ENCODE measurements at regions not wholly inside any gene's neighbourhood (a gene's known extent, or its start where the extent isn't known, plus 50 kb on each side); places are given as distances from the start of the nearest gene placed in this dataset.

DNA sequence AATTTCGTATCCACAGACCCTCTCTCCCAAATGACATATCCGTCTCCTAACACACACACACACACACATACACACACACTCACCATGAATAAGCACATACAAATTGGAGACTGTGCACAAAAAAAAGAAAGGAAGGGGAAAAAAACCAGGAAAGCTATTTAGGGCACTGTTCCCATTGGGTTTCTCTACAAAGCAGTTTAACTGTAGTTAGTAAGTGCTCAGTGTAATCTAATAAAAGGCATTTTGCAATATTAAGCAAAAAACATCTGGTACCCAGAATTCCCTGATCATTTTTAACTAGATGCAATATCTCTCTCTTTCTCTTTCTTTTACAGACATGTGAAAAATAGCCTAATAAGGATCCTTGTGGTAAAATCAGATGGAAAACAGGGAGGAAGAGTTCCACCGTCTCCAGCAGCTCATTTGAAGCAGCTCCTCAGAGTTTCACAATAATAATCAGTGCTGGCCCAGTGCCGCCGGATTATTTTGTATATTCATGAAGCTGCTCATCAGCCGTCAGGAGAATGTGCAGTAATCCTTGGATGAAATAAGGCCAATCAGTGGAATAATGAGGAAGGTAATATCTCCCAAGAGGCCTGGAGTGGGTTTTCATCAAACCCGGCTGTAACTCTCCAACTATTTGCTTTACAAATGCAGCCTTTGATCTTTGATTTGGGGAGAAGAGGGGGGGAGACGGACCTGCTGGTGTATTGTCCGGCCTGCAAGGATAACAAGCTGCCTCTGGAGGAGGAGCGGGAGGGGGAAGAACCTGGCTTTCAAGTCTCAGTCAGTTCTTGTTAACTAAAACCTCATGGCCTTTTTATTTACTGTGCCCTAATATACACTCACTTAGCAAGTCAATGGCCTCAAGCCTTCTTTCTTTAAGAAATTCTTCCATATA is 227.6 kb upstream of the SMIM21 start:
- DNase-seq, result no peak

DNA sequence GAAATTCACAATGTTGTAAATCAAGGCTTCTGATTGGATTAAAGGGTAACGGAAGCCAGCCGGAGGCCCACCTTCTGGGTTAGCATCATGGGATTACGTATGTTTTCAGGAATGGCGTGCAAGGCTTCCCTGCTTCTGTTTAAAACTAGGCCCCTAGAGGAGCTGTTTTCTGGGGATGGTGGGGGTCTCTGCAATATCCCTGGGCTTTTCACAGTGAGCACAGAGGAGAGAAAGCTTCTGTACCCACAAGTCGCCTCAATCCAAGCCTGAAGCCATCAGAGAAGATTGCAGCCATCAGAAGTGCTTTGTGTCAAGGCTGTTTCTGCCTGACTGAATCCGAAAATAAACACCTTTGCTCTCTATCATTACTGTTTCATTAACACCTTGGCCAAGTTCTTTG is 226.9 kb upstream of the SMIM21 start:
- no peak for DNase-seq

DNA sequence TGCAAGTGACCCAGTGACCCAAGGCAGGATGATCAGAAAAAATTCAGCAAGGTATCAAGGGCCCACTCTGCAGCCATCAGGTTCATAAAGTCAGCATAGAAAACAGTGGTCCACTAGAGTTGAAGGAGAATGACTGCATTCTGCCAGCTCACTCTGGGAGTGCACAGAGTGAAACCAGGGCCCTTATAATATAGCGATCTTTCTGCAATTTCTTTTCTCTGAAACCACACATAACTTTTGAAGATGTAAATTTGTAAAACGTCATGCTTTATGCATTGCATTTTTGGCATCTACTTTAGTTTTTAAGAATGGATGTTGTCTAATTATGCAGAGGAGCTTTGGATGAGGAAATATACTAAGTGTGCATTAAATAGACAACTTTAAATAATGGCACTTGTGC is 225.0 kb upstream of the SMIM21 start:
- no peak for DNase-seq

DNA sequence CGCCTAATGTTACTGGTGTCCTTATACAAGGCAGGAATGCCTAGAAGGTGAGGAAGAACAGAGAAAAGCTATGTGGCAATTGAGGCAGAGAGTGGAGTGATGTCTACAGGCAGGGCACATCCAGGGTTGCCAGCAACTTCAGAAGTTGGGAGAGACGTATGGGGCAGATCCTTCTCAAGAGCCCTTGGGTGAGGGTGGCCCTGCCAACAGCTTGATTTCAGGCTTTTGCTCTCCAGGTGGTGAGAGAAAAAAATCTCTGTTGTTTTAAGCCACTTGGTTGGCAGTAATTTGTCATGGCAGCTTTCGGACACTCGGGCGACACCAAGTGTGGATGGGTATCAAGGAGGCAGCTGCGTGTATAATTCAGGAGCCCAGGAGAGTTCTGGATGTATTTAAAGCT is 217.4 kb upstream of the SMIM21 start:
- no peak for DNase-seq

DNA sequence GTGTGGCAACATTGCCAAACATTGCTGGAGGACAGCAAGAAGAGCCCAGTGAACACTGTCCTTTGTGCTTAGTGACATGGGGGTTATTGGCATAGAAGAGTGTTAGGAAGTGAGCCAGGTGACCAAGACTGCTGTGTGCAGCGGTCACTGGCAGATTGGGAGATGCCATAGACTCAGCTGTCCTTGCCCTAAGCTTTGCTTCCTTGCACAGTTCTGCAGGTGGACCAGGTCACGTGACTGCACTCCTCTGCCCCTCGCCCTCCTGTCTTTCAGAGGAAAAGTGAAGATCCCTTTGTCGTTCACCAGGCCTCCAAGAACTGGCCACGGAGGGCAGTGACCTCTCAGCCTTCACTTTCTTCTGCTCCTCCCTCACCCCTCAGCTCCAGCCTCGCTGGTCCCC is 215.6 kb upstream of the SMIM21 start:
- DNase-seq, result no peak

DNA sequence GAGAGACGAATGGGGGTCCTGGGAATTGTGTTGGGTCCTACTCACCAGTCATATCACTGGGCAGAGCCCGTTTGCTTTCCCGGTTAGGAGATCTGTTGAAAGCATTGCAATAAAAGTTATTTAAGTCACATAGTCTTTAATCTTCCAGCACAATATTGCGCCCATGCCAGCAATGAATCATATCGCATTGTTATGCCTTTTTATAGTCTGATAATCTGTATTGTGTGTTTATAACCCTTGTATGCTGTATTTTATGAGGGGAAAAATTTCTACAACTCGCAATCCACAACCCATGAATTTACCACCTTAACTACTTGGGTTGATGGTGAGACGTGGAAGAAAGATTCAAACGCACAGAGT is 211.9 kb upstream of the SMIM21 start:
- no peak for DNase-seq

DNA sequence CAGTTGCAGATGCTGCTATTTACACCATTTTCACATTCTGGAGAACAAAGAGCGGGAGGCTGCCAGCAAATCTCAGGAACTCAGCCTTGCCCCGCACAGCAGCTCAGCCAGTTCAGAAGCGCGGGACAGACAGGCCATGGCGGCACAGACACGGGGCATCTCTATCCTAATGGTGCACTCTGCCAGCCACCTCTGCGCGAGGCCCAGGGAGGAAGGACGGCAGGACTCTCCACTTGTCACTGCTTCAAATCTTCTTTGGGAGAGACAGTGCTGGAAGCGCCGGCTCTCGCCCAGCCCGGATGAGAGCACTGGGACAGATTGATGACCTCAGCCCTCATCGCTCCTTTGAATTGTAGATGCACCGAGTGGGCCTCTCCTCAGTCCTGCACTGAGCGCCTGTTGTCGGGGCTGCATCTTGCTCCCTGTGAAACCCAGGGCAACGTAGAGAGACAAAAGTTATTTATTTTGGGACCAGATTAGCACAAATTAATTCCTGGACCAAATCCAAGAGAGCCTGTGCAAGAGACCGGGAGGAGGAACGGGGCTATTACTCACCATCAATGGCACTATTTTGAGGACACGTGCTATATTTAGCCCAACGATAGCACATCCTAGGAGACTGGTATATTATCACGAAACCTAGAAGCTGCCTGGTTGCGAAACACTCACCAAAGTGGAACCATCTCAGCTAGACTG is 211.4 kb upstream of the SMIM21 start:
- DNase-seq, result no peak

DNA sequence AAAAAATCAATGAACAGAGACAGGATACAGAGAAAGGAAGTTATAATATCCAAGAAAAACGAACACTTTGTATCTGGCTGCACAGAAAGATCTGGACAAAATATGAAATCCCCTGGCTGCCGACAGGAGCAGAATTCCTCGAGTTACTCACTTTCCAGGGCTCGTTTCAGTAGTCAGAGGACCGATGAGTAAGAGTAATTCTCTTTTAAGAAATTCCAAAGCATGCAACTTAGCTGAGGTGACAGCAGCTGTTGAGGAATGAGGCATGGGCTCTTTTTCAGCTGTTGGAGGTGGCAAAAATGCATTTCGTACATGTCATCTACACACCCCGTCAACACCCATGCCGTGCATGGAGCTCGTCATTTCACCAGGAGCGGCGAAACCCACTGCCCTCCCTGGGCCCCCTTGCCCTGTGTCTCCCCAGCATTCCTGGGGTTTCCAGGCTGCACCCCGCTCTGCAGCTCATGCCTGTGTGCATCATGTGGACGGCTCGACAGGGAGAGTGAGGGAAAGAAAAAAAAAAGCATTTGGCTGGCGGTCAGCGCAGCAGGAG is 210.8 kb upstream of the SMIM21 start:
- no peak for DNase-seq

DNA sequence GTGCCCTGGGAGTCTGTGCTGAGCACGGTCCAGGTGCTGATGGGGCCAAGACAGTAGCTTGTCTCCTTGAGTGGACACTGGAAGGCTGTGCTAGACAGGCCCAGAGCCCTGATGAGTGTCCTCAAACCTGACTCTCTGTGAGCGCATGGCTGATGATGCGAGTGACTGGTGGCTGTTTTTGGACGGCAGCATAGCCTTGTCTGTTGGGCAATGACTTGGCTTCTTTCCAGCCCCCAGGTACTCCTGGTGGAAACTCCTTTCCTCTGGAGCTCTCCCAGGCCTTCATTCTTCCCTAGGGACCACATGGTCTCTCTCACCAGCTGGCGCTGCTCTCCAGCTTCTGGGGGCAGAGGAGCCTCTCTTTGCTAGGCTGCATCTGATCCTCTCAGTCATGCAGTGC is 207.6 kb upstream of the SMIM21 start:
- no peak for DNase-seq

DNA sequence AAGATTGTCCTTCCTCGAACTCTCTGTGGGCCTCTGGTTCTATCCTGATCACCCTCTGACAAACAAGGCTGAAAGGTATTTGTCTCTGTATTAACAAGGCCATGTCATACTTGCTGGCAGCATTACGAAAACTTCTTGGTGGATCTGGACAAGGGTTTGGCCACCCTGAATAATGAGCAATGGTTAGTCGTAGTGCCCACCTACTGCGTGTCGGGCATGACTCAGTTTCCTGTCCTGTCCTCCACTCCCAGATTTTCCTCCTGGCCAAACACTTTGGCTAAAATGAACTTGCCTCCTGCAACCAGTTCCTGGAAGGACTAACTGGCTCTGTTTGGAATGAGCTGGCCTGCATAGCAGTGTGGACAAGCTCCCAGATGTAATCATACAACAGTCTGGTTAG is 198.5 kb upstream of the SMIM21 start:
- no peak for DNase-seq

DNA sequence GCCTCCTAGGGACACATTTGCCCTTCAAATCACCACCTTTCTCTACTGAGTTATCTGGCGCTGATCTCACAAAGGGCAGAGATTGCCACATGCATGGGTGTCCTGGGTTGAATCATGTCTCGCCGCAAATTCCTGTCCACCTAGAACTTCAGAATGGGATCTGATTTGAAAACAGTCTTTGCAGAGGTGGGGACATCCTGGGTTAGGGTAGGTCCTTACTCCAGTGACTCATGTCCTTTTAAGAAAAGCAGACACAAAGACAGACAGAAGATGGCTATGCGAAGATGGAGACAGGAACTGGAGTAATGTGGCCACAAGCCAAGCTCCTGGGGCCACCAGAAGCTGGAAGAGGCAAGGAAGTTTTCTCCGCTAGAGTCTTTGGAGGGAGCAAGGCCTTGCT is 197.4 kb upstream of the SMIM21 start:
- no peak for DNase-seq

DNA sequence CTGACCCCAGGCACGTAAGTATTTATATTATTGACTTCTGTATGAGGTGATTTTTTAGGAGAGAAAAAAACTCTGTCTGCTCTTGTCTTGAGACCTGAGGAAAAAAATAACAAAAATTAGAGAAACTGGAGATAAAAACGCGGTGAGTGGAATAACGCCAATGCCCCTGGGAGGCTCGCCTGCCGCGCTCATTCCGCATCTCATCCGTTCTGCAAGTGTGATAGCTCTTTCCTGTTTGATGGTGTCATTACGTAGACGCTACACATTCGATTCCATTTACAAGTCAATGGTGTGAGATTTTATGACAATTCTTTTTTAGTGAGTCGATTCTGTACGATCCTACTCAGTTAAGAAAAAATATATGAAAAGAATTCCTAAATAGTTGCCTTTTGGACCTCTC is 194.3 kb upstream of the SMIM21 start:
- DNase-seq, result no peak

DNA sequence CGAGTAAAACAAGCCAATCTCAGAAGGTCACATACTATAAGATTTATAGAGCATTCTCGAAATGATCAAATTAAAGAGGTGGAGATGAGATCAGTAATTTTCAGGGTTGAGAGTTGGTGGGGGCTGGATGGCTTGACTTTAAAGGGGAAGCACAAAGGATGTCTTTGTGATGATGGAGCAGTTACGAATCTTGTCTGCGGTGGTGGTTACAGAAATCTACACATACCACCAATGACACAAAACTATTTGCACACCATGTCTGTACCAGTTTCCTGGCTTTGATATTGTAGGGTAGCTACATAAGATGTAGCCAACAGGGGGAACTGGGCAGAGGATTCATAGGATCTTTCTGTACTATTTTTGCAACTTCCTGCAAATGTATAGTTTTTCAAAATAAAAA is 190.6 kb upstream of the SMIM21 start:
- no peak for DNase-seq

DNA sequence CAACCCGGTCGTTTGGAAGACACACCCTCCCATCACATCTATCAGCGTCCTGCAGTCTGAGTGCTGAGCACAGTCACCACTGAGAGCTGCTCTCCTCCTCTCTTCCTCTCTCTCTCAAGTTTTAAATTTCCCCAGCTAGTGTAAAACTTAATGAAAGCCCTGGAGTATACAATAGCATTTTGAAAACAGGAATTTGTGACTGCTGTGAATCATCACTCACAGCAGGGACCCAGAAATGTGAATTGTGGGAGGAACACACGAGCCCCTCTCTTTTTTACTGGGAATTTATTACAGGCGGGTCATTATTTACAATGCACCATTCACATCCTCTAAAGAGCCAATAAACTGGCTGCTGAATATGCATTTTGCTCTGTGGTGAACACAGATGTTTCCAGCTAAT is 185.0 kb upstream of the SMIM21 start:
- no peak for DNase-seq

DNA sequence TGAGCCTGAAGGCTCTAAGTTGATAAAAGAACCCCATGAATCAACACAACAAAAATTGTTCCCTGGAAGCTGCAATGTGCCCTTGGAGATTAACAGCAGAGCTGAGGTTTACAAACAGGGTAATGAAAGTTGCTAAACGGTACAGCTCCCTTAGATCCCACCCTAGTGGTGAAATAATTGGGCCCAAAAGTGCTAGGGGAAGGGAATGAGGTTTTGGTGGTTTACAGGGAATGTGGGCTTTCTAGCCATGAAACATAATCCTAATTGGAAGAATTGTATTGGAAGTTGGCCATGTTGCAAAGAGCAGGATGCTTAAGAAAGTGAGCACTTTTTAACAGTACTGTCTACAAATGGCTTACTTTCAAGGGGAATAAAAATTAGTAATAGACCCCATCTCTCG is 180.2 kb upstream of the SMIM21 start:
- no peak for DNase-seq

DNA sequence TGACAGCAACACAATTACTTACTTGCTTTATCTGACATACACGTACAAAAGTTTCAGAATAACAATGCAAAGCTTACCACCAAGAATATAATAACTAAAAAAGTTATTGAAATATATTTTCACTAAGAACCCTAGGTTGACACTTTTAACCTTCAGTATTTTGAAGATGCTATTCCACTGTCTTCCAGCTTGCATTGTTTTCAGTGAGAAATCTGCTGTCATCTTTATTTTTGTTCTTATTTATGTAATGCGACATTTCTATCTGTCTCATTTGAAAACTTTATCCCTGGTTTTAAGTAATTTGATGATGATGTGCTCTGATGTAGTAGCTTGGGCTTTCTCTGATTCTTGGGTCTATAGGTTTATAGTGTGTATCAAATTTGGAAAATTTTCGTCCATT is 165.0 kb upstream of the SMIM21 start:
- no peak for DNase-seq

DNA sequence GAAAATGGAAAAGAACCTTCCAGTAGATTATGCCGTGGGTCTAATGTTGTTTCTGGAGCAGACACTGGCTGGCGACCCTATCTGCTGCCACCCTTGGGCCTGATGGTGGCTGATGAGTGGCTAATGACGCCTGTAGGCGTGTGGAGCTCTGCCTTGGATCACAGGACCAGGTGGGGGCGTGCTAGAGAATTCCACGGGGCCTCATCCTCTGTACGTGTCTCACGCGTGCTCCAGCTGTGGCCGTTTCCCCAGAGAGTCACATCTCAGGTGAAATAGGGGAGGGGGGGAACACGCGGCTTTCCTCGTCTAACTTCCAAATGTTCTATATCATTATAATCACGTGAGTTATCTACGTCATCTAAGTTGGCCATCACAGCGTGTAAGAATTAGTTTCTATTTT is 160.9 kb upstream of the SMIM21 start:
- no peak for DNase-seq

DNA sequence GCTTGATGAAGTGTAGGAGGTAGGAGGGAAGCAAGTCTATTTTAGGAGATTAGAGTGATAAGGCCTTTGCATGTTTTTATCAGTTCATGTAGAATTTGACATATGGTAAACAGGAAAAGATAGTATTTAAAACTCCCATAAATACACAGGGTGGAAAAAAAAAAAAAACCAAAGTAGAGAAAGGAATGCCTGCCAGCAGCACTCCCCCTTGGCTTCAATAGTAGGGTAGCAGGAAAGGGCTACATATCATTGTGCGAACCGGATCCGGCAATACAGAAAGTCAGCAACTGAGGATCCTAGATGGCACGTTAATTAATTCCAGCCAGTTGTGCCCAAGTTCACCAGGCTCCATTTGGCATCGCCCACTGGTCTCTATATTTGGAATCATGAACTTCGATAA is 159.6 kb upstream of the SMIM21 start:
- DNase-seq, result no peak

DNA sequence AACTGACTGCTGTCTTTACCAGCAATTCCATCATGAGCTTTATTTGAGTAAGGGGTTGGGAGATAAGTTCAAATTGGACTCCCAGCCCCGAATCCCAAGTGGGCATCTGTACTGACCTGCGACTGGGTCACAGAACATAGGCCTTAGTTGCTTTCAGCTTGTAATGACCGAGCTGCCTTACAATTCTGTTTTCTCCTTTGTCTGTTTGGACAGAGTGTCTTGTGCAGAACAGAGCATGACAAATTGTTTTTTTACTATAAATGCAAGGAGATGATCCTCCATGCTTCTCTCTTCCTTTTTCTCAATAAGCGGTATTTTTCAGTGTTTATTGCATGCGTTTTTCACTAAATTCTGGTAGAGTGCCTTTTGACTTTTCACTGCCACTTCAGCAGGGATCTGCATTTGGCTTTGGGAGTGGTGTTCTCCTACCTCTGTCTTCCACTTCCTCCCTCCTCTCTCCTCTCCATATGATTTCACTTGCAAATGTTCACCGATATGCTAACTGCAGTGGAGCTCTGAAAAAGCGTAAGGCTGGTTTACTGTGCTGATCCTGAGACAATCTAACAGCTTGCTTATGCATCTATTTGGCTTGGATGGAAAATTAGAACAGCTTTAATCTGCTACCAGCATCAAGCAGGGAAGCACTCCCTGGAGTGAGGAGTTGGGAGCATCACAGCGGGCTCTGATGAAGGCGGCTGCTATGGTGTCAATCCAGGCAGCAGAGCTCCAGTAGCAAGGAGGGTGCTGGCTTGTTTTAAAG is 158.8 kb upstream of the SMIM21 start:
- no peak for DNase-seq

DNA sequence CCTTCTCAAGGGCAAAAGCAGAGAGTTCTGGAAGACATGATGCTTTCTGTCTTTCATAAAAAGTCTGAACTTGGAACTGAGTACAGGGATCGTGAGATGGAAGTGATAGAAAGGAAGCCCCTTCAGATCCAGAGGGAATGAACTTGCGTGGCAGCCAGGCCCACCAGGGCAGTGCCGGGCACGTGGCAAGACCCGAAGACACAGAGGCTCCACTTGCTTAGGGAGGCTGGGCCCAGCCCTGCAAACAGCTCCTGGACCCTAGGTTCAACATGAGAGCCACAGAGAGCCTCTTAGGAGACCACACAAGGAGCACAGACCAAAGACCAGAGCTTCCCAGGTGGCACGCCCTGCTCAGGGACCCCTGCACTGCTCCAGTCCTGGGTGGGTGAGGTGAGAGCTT is 155.4 kb upstream of the SMIM21 start:
- no peak for DNase-seq

DNA sequence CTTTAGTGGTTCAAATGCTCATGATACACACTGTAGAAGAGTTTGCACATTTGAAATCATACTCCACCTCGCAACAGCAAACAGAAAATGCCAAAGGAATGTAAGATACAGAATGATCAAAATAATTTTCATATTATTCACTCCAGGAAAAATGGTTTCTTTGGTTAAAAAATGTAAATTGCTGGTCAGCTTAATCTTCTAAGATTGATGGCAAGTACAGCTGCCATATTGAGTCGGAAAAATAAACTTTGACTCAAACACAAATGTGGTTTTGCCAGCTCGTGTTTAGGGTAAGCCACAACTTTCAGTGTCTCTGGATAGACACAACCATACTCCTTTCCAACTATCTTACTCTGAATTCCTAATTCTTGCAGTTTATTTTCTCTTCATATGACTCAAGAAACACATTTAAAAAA is 154.9 kb upstream of the SMIM21 start:
- DNase-seq, result no peak

DNA sequence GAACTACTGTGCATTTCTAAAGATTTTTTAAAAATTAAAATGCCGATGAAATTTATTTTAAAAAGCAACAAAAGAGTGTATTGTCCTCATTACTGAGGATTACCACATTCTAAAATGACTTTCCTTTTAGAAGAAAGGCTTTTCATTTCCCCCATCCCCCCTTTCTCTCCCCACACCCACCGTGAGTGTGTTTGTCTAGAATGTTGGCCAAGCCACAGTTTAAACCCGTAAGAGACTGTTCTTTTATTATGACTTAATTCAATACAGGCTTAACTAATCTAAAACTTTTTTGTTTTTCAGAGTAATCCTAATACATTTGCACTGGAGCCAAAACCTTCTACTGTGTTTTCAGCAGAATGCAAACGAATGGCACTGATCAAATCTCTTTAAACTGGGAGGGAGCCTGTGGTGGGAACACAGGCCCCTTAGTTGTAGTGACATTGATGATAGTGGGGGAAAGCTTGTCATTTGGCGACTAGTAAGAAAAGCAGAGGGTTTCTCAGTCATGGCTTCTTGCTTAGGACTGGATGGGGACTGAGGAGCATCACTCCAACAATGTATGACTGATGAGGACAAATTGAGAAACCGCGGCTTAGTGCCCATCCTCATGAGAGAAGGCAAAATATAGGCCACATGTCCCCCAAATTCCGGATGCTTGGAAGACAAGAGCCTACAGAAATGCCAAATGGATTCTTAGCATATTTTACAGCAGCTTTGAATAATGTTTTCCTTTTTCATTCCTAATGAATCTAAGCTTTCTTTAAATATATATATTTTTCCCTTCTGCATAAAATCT is 154.0 kb upstream of the SMIM21 start:
- no peak for DNase-seq

DNA sequence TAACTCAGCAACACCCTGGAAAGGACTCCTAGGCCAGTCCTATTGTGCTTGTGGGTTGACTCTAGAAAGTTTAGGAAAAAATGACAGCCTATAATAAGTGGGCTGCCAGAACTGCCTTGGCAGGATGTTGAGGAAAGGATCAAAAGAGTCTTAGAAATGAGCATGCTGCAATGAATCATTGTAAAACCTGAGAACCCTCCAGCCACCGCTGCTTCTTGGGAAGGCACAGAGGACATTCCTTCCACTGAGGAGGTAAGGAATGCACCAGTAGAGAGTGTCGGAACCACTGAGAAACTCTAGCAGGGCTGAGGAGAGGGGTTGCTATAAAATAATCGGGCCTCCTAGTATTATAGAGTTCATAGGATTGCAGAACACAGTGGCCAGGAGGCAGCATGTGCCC is 146.7 kb upstream of the SMIM21 start:
- no peak for DNase-seq

Data from stimulated activated CD4-positive, alpha-beta T cell treated with anti-CD3 and anti-CD28 coated beads, Interleukin-2, amount 100 ng/mL, for 24 hours (primary cell).